Caki2 (cell line): ENCODE measurements at regions not wholly inside any gene's neighbourhood (a gene's known extent, or its start where the extent isn't known, plus 50 kb on each side); places are given as distances from the start of the nearest gene placed in this dataset.

ENCODE experiments used
- DNase-seq: peaks from one replicate; pipeline ENCODE4 v3.0.0-alpha.2; 2015; ENCODE audit warnings: low read depth
- in situ Hi-C: cut with HindIII; loops from 2 replicates; pipeline ENCODE4 v1.10.0; 2016; ENCODE audit warnings: low sequenced_read_pairs, low pct_unique_long_range_greater_than_20kb, mixed read lengths

DNA sequence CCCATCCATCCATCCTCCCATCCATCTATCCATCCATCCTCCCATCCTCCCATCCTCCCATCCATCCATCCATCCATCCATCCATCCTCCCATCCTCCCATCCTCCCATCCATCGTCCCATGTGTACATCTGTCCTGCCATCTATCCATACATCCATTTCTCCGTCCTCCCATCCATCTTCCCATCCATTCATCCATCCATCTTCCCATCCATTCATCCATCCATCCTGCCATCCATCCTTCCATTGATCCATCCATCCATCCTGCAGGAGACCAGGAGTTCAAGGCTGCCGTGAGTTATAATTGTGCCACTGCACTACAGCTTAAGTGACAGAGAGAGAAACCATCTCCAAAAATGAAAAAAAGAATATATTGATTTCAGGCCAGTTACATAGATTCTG lies 356.5 kb downstream of the CDH26 start:
- no peak for DNase-seq
- in situ Hi-C loops, result no loop called here

DNA sequence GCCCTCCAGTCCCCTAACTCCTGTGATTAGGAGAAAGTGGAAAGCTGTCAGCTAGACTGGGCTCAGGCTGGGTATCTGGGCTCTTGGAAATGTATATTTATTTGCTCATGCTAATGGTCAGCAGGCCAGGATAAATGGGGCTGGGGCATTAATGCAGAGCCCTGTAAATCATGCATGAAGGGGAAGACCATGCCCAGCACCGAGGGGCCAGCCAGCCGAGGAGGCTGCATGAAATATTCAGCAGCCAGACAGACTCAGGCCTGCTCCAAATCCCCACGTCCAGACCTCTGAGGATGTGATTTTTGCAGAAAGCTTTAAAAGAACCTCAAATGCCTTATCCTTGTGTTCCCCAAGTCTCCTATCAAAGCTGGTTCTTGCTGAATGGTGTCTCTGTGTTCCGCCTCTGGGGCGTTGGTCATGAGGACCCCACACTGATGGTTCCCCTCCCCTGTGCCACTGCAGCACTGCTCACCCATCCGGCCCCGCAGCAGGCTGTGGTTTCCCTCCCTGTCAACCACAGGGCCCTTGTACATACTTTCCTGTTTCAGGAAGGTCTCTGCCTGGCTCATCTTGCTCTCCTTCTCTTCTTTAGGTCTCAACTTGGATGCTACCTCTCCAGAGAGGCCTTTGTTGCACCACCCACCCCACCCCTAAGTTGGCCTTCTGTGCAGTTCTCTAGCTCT lies 358.4 kb downstream of the CDH26 start:
- no peak for DNase-seq
- in situ Hi-C loops, result no loop called here

DNA sequence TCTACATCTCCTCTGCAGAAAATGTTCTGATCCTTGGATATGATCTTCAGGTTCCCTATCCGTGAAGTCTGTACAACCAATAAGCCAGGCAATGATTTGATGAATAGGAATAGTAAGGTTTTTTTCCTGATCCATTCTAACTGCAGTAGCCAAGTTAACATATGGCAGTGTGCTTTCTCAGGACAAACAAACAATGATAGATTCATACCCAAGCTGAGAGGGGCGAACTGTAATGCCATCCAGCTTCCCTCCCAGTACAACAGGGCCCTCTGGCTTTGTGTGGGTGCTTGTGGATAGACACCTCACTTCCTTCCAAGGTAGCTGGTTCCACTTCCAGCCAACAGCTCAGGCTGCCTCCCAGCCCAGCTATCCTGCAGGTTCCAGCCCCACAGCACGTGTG lies 359.2 kb downstream of the CDH26 start:
- DNase-seq, result no peak
- in situ Hi-C loops, result no loop called here

- in situ Hi-C loops, result no loop called here
- no peak for DNase-seq
These were observed 363.4 kb downstream of the CDH26 start for GRCh38 chr20:60321601-60322000.

DNA sequence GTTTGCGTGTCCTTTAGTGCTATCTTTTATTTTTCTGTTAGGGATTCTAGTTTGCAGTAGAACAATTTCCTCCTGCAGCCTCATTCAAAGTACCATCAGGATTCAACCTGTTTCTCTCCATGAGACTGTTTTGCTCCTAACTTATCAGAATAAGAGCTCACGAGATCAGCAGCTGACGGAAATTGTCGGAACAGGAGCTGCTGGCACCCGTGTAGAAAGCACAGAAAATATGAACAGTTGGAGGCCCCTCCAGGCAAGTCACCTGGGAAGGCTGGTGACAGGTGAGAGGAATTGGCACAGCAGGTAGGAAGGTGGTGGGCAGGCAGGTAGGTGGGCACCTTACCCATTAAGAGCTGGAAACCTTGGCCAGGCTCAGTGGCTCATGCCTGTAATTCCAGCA lies 368.6 kb downstream of the CDH26 start:
- in situ Hi-C loops, result no loop called here
- no peak for DNase-seq

DNA sequence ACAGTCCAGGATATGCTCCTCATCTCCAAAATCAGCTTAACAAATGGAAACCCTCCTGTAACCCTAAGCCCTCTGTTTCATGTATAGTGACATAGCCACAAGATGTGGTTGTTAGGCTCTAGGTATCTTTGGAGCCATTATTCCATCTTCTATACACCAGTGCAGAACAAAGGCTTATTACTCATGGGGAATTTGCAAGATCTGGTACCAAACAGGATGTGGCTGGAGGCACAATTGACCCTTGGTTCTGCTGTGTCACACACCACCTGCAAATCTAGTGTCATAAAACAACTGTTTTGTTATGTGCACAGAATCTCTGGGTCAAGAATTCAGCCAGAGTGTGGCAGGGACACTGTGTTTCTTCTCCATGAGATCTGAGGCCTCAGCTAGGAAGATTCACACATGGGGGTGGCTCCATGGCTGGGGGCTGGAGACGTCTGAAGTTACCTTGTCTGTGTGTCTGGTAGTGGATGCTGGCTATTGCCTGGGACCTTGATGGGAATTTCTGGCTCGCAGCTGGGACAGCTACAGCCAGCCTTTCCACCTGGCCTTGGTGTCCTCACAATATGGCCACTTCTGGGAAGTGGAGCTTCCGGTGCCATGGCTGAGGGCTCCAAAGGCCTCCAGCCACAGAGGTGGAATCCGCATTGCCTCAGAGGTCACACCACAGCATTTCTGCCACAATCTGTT lies 369.9 kb downstream of the CDH26 start:
- in situ Hi-C loops, result no loop called here

GRCh38 chr20:60330461-60330860 lies 372.2 kb downstream of the CDH26 start:
- in situ Hi-C loops, result no loop called here
- DNase-seq, result no peak

More for the DNA sequence above, 369.9 kb downstream of the CDH26 start:
- no peak for DNase-seq

DNA sequence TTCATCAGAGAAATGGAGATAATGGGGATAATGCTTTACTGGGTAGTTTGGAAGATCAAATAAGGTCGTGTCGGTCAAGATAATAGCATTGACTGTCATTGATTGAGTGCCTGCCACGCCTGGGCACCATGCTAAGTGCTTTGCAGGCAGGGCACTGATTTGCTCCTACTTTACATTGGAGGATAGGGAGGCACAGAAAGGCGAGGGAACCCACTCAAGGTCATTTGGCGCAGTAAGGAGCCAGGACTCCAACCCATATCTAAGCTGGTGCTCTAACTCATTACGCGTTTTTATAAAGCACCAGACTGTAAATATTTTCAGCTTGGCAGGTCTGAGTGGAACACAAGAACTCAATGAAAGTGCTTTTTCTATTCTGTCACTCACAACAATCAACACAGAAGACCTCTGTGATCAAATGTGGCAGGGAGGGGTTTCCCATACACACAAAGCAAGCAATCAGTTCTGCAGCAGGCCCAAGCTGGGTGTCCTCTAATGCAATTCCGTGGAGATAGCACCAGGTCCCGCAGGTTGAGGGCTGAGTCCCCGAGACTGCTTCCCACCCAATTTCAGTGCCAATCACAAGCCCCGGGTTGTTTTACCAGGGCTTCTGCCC lies 373.6 kb downstream of the CDH26 start:
- in situ Hi-C loops, result no loop called here
- no peak for DNase-seq

DNA sequence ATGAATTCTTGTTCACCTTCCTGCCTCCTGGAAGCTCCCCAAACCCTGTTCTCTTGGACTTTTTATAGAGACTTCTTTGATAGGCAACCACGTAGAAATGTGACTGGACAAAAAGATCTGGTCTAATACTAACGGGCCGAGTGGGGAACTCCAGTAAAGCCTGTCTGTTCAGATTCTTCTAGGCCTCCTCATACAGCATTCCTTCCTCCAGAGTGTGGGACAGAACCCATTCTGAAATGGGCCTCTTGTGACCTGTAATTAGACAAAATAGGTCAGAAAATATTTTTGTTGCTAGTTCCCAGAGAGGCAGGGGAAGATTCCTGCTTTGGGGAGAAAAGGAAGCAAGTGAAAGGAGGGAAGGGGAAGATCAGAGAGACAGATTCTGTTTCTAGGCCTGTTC lies 374.3 kb downstream of the CDH26 start:
- in situ Hi-C loops, result no loop called here
- DNase-seq, result no peak

DNA sequence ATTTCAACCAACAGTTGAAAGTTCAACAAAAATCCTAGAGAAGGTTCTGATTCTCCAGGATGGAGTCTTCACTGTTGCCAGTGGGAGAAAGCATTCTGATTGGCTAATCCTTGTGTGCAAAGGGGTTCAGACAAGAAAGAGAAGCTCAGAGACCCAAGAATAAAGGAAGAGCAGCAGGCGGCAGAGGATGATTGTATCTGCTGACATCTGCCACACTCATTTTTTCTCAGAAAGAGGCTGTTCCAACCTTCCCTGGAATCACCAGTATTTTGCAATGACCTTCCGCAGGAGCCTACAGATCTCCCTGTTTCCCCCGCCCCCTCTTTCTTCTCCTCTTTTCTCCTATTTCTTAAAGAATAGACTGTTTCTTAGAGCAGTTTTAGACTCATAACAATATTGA lies 376.7 kb downstream of the CDH26 start:
- no peak for DNase-seq
- in situ Hi-C loops, result no loop called here

DNA sequence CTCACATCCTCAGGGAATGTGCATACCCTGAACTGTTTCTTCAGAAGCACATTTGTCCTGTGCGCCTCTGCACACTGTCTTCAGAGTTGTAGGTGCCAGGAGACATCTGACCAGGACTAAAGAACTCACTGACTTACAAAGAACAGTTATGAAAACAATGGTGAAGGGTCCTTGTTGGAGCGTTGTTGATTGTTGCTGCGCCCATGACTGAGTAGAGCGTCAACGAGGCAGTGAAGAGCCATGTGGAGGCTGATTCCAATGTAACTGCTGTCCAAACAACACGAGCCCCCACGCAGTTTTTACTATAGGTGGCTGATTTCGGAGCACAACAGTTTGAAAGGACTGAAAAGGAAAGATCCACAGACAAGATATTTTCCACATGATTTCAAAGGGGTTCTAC lies 380.3 kb downstream of the CDH26 start:
- in situ Hi-C loops, result no loop called here
- no peak for DNase-seq

DNA sequence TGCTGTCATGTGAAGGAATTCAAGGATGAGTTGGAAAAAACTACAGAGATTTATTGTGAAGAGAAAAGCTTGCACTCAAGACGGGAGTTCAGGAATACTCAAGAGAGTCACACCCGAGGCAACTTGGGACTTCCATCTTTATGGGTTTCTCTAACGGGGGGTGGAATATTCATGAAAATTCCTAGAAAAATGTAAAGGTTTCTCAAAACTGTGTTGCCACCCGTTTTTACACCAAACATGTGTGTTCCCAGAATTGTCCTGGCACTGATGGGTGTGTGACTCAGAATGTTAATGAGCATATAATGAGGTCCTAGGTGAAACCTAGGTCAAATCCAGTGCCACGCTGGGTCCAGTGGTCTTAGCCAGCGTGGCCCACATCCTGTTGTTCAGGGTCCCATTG lies 381.5 kb downstream of the CDH26 start:
- in situ Hi-C loops, result no loop called here
- no peak for DNase-seq

GRCh38 chr20:60340232-60340631 lies 382.0 kb downstream of the CDH26 start:
- in situ Hi-C loops, result no loop called here
- DNase-seq, result no peak

GRCh38 chr20:60341062-60341461 lies 382.8 kb downstream of the CDH26 start:
- DNase-seq, result no peak
- in situ Hi-C loops, result no loop called here

DNA sequence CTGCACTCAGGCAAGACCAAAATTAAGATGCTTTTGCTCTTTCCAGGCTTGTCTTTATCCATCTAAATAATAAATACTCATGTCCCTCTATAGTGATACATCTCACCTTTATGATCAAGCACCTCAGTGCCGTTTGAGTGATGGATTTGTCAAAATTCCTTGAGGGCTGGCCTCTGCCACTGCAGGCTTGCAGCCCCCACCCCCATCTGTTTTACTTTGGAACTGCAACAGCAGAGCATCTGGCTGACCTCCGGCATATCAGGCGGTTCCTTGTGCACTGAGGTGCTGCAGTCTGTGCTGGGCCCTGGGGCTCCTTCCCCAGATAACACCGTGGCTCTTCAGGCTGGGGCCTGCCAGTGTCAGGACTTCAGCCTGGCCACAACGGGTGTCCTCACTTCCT lies 386.9 kb downstream of the CDH26 start:
- in situ Hi-C loops, result no loop called here
- no peak for DNase-seq

DNA sequence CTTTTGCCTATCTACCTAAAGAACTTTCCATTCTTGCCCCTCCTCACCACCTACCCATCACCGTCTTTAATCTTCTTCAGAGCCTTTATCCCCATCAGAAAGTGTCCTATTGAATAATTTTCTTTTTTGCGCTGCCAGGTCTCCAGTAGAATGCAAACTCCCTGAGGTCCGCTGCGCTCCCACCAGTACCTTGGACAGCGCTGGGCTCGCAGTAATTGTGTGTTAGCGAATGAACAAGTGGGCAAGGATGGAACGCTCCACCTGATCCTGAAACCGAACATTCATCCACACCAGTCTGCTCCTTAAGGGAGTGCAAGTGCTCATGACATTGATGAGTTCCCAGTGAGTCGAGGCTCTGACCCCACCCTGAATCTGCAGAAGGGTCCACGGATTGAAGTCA lies 391.2 kb downstream of the CDH26 start:
- in situ Hi-C loops, result no loop called here
- DNase-seq, result no peak

DNA sequence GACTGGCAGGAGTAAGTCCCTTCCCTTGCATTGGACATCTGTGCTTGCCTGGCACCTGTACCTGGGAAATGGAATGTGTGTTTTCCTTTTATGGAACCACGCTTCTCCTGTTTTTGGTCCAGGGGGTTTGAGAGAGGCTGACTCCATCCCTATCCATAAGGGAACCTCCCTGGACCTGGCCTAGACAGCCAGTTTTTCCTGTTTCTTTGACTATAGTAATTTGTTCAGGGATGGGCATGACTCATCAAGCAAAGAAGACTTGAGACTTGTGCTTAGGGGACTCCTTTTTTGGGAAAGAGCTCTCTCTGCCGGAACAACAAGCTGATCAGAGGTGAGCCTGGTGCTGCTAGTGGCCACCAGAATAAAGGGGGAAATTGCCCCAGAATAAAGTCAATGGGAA lies 393.8 kb downstream of the CDH26 start:
- no peak for DNase-seq
- in situ Hi-C loops, result no loop called here

DNA sequence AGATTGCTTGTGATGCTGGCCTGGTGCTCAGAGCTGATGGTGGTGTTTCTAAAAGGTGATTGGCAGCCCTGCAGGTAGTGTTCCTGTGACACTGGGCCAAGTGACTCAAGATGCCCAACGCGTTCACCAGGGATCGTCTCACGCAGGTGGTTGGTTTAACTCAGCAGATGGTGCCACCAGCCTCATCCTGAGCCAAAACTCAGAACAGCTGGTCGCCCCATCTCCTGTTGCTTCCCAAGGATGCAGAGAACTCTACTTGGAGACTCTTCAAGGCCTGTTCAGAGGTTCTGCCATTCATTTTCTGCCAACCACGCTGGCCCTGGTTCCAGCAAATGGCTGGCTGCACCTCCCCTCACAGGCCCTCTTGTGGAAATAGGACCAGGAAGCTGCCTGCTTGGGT lies 394.4 kb downstream of the CDH26 start:
- no peak for DNase-seq
- in situ Hi-C loops, result no loop called here

DNA sequence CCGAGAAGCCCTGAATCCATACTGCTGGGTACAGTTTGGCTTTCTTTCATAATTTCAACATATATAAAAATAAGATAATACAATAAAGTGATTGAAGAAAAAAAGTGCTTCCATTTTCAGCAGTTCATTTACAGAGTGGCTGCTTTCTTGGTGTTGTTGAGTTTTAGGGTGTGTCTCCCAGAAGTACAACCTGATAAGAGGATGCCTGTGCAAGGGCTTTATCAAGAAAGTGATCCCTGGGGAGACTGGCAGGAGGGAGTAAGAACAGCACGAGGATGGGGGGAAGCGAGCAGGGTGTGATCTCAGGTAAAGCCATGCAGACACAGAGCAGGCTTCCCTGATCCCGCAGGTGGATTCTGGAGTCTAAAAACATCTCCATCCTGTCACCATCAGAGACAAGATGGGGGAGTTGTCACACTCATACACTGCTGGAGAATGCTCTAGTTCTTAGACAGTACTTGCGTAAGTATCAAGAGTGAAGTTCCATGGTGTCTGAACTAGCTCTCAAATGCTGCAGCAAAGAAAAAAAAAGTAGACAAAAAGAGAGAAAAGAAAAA lies 395.9 kb downstream of the CDH26 start:
- in situ Hi-C loops, result no loop called here
- no peak for DNase-seq

DNA sequence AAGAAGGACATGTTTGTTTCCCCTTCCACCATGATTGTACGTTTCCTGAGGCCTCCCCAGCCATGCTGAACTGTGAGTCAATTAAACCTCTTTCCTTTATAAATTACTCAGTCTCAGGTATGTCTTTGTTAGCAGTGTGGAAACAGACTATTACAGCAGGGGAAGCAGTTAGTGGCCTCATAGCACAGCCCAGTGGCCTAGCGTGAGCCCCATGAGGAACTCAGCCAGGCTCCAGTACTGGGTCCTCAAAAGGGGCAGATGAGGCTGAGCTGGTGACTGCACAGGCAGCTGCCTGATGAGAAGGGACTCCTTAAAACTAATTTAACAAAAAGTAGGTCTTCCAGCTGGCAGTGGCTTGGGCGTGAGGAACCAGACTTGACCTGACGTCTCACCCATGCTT lies 399.9 kb downstream of the CDH26 start:
- in situ Hi-C loops, result no loop called here
- DNase-seq, result no peak
